AG09309 (cell line): ENCODE measurements at regions not wholly inside any gene's neighbourhood (a gene's known extent, or its start where the extent isn't known, plus 50 kb on each side); places are given as distances from the start of the nearest gene placed in this dataset.
A peak's percentile ranks its signal among the peaks of the same experiment; 100 is the strongest.

ENCODE experiments used
- DNase-seq: peaks from one replicate; pipeline ENCODE4 v3.0.0-alpha.2; 2010; ENCODE audit warnings: low read depth
- H3K4me3 ChIP-seq: 2 replicates; pipeline ENCODE4 v1.5.1; 2011; ENCODE audit warnings: mild to moderate bottlenecking, low read depth, low read length, moderate library complexity; ENCODE audit not compliant: control insufficient read depth
- CTCF ChIP-seq: IDR thresholded peaks from 2 replicates; pipeline ENCODE4 v1.5.1; 2011; ENCODE audit warnings: mild to moderate bottlenecking, low read depth, low read length, inconsistent platforms; ENCODE audit not compliant: insufficient read depth, control insufficient read depth; ENCODE audit errors: missing control alignments

- H3K4me3 ChIP-seq = no peak overlapping the region
- no peak for TF ChIP-seq CTCF
- DNase-seq = no peak
Measured at GRCh38 chr22:19641983-19642451, 72.3 kb upstream of the SEPTIN5 start.

- no peak overlapping the region for H3K4me3 ChIP-seq
- no peak for DNase-seq
- no peak for TF ChIP-seq CTCF
Measured at GRCh38 chr22:19643448-19644313, 70.6 kb upstream of the SEPTIN5 start.

GRCh38 chr22:19644314-19645223 is 69.7 kb upstream of the SEPTIN5 start:
- DNase-seq = no peak
- TF ChIP-seq CTCF = no peak
- no peak overlapping the region for H3K4me3 ChIP-seq

- no peak for DNase-seq
- peak; percentile 7 for TF ChIP-seq CTCF
Measured at GRCh38 chr22:19645391-19645790, 68.9 kb upstream of the SEPTIN5 start.

GRCh38 chr22:19645905-19646304 is 68.4 kb upstream of the SEPTIN5 start:
- TF ChIP-seq CTCF = no peak
- no peak overlapping the region for H3K4me3 ChIP-seq
- DNase-seq = no peak

More at GRCh38 chr22:19645391-19645790, 68.9 kb upstream of the SEPTIN5 start:
- H3K4me3 ChIP-seq = no peak overlapping the region

GRCh38 chr22:19646383-19646782 is 67.9 kb upstream of the SEPTIN5 start:
- TF ChIP-seq CTCF = no peak
- H3K4me3 ChIP-seq = no peak overlapping the region
- DNase-seq = no peak
